ENCODE measurements at regions not wholly inside any gene's neighbourhood (a gene's known extent, or its start where the extent isn't known, plus 50 kb on each side); places are given as distances from the start of the nearest gene placed in this dataset.
"Not testable (repeated sequence)": the region's sequence is repeated elsewhere in the genome, so short reads cannot be mapped to it uniquely, and the experiment has no call there.

DNA sequence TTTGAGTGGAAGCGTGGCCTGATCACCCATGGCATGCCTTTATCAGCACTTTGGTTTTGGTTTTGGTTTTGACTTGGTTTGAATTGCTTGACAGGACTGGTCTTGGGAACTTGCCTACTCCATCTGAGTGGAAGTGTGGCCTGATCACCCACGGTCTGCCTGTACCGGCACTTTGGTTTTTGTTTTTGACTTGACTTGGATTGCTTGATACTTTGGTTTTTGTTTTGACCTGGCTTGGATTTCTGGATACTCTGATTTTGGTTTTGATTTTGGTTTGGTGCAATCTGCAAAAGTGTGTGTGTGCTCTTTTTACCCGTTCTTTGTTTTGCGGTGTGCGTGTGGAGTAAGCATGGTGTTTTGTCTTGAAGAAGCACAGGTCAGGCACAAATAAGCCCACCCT, 69.2 kb upstream of the GALNT7 start:
- WGBS, 2 experiments (ENCODE audit: extremely low coverage in 2 of 2, insufficient read length in 1 of 2), result no CpG with 5 or more reads among the region's 6 CpGs
- H3K9me1 ChIP-seq (ENCODE audit: insufficient read depth, low read length); H3K27me3 ChIP-seq (ENCODE audit: control insufficient read depth, insufficient read depth, low read length); H3K4ac ChIP-seq (ENCODE audit: low read depth, low read length); H4K5ac ChIP-seq (ENCODE audit: low read depth, low read length); intact Hi-C loops (cut with micrococcal nuclease); POLR2A ChIA-PET (ENCODE audit: unreplicated experiment); ATAC-seq (ENCODE audit: low read depth); H2BK20ac ChIP-seq (ENCODE audit: low read depth, low read length); H3K4me2 ChIP-seq (ENCODE audit: low read depth, low read length); H2BK5ac ChIP-seq (ENCODE audit: low read depth, low read length, poor library complexity, severe bottlenecking); H3K56ac ChIP-seq (ENCODE audit: extremely low read depth, insufficient read depth, low read length); dilution Hi-C loops (cut with HindIII; ENCODE audit: low sequenced_read_pairs, unreplicated experiment); H2BK15ac ChIP-seq (ENCODE audit: low read depth, low read length); H2AK9ac ChIP-seq (replicated peaks; ENCODE audit: low read depth, low read length, poor library complexity); H3K4me3 ChIP-seq (ENCODE audit: insufficient read depth, low read depth, low read length); BruUV-seq (replicated peaks); H2BK120ac ChIP-seq (ENCODE audit: low read depth, low read length); DNase-seq; H4K91ac ChIP-seq (ENCODE audit: insufficient read depth, low read depth, low read length); H3K27ac ChIP-seq (ENCODE audit: insufficient read depth, low read length); in situ Hi-C loops (cut with MboI; ENCODE audit: low sequenced_read_pairs); H3K23ac ChIP-seq (ENCODE audit: low read depth, low read length); H3K36me3 ChIP-seq (ENCODE audit: control insufficient read depth, insufficient read depth, low read length); H3K9me3 ChIP-seq (ENCODE audit: control insufficient read depth, insufficient read depth, low read length); H3K14ac ChIP-seq (replicated peaks; ENCODE audit: low read depth, low read length); H3K18ac ChIP-seq (ENCODE audit: low read depth, low read length); H3K9ac ChIP-seq (ENCODE audit: low read depth, low read length); H4K20me1 ChIP-seq (ENCODE audit: insufficient read depth, low read length); H4K8ac ChIP-seq (ENCODE audit: low read depth in 2 of 2, low read length in 2 of 2); CTCF ChIA-PET; H2AK5ac ChIP-seq (ENCODE audit: low read depth, low read length); H2AFZ ChIP-seq (replicated peaks; ENCODE audit: low read length, poor library complexity); H3K4me1 ChIP-seq (ENCODE audit: control insufficient read depth, insufficient read depth, low read length); H3K79me1 ChIP-seq (ENCODE audit: low read depth in 1 of 2, low read length in 2 of 2): not testable (repeated sequence)

Data from IMR-90 (cell line).